Uterus (tissue), 3 donors: ENCODE measurements at regions not wholly inside any gene's neighbourhood (a gene's known extent, or its start where the extent isn't known, plus 50 kb on each side); places are given as distances from the start of the nearest gene placed in this dataset.

Source experiments
- DNase-seq, 2 donors: peaks; one replicate each; pipeline ENCODE4 v3.0.0-alpha.2; 2019 to 2020
- H3K27ac ChIP-seq, 2 donors: fragments of 200-600 bp; sonication (generic); 1 replicate in 1 of 2; 2 replicates in 1 of 2; pipeline ENCODE4 v1.5.1; 2016 to 2018
- H3K27me3 ChIP-seq, 2 donors: fragments of 200-600 bp; sonication (generic); one replicate each; pipeline ENCODE4 v1.5.1; 2018 to 2019; ENCODE audit warnings: control low read depth in 1 of 2
- H3K36me3 ChIP-seq, 2 donors: fragments of 200-600 bp; sonication (generic); one replicate each; pipeline ENCODE4 v1.5.1; 2019; ENCODE audit warnings: control low read depth in 1 of 2
- H3K4me1 ChIP-seq, 2 donors: fragments of 200-600 bp; sonication (generic); one replicate each; pipeline ENCODE4 v1.5.1; 2018 to 2019; ENCODE audit warnings: control low read depth in 1 of 2
- H3K4me3 ChIP-seq, 2 donors: fragments of 200-600 bp; sonication (generic); 1 replicate in 1 of 2; 2 replicates in 1 of 2; pipeline ENCODE4 v1.5.1; 2018 to 2019; ENCODE audit warnings: mild to moderate bottlenecking in 1 of 2
- H3K9me3 ChIP-seq, 2 donors: fragments of 200-600 bp; sonication (generic); one replicate each; pipeline ENCODE4 v1.5.1; 2019; ENCODE audit warnings: control low read depth in 1 of 2
- CTCF ChIP-seq, 4 experiments: fragments of 200-600 bp in 2 of 4; fragments of 450-650 bp in 2 of 4; sonication (generic) in 2 of 4; IDR thresholded peaks; one replicate each; pipeline ENCODE4 v1.5.1; 2016 to 2019; ENCODE audit warnings: antibody characterized with exemption in 4 of 4, mild to moderate bottlenecking in 2 of 4, moderate library complexity in 1 of 4
- POLR2A ChIP-seq, 2 donors: fragments of 450-650 bp; IDR thresholded peaks; one replicate each; pipeline ENCODE4 v1.6.1; 2016; ENCODE audit warnings: antibody characterized with exemption in 2 of 2, mild to moderate bottlenecking in 1 of 2, moderate library complexity in 1 of 2
- intact Hi-C: fragments of 100-400 bp; cut with DNase I; formaldehyde crosslinking; loops from one replicate; pipeline ENCODE4 v1.15.1; 2023; ENCODE audit warnings: low total_unique reads
- donor health status: DM: yes; HTN: yes; CAD: no.

DNA sequence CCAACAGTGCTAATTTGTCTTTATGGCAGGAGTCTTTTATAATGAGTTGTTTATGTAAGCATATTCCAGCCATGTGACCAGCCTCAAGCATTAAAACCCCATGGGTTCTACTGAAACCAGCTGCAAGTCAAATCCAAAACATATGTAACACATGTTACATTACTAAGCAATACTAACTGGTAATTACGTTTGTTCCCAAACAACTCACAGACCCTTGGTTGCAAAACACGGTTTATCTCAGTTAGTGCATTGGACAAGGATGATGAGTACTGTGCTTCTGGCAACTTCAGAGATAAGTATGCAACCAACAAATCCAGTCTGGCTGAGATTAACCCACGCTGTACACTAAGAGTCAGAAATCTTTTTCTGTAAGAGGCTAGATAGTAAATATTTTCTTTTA lies 110.1 kb upstream of the FAR2 start:
- no peaks in the 10 kb centered on the region for H3K9me3 ChIP-seq
- H3K27ac ChIP-seq: peak overlapping the region in 1 of 2 donors; percentile 79
- intact Hi-C loops: no loop called here
- no peaks in the 10 kb centered on the region for H3K27me3 ChIP-seq
- TF ChIP-seq CTCF (IDR thresholded peaks at IDR 0.05): no peak
- no peak for TF ChIP-seq POLR2A (IDR thresholded peaks at IDR 0.05)
- H3K36me3 ChIP-seq: no peaks in the 10 kb centered on the region
- H3K4me3 ChIP-seq: no peak overlapping the region
- H3K4me1 ChIP-seq: no peaks in the 10 kb centered on the region
- peak in 1 of 2 donors; percentile 28 for DNase-seq

GRCh38 chr12:29041621-29042020 lies 107.5 kb upstream of the FAR2 start:
- no peaks in the 10 kb centered on the region for H3K9me3 ChIP-seq
- TF ChIP-seq POLR2A (IDR thresholded peaks at IDR 0.05) (no peak), CTCF (IDR thresholded peaks at IDR 0.05) (no peak)
- no peaks in the 10 kb centered on the region for H3K27me3 ChIP-seq
- DNase-seq: no peak
- intact Hi-C loops: no loop called here
- H3K36me3 ChIP-seq: no peaks in the 10 kb centered on the region
- no peaks in the 10 kb centered on the region for H3K4me1 ChIP-seq
- H3K27ac ChIP-seq: peak overlapping the region; percentile 41 to 79
- no peak overlapping the region for H3K4me3 ChIP-seq

DNA sequence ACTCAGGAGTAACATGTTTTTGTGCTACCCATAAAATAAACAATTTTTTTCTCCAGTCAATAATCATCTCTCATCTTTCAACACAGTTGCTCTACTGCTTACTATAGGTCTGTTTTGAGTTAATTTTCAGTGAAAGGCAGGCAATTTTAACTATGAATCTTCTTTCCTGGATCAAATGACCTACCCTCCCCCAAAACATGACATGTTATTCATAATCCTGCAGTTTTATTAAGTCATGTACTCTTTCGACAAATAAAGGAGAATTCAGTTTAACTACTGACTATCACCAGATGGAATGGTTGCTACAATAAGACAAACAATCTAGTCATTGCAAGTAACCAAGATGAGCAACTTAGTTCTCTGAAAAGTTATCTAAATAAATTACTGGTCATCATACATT lies 106.0 kb upstream of the FAR2 start:
- H3K27me3 ChIP-seq: no peaks in the 10 kb centered on the region
- no peak overlapping the region for H3K4me3 ChIP-seq
- DNase-seq: no peak
- H3K27ac ChIP-seq: peak overlapping the region in 1 of 2 donors; percentile 79
- intact Hi-C loops: no loop called here
- H3K4me1 ChIP-seq: no peaks in the 10 kb centered on the region
- H3K9me3 ChIP-seq: no peaks in the 10 kb centered on the region
- H3K36me3 ChIP-seq: no peaks in the 10 kb centered on the region
- no peak for TF ChIP-seq POLR2A (IDR thresholded peaks at IDR 0.05)
- no peak for TF ChIP-seq CTCF (IDR thresholded peaks at IDR 0.05)

- H3K27ac ChIP-seq: no peak overlapping the region
- no peak for DNase-seq
- no peak overlapping the region for H3K4me3 ChIP-seq
- H3K9me3 ChIP-seq: no peaks in the 10 kb centered on the region
- TF ChIP-seq CTCF (IDR thresholded peaks at IDR 0.05): no peak
- TF ChIP-seq POLR2A (IDR thresholded peaks at IDR 0.05): no peak
- intact Hi-C loops: no loop called here
- no peaks in the 10 kb centered on the region for H3K4me1 ChIP-seq
- H3K27me3 ChIP-seq: no peaks in the 10 kb centered on the region
- no peaks in the 10 kb centered on the region for H3K36me3 ChIP-seq
These were observed 104.3 kb upstream of the FAR2 start for GRCh38 chr12:29044799-29045198.

DNA sequence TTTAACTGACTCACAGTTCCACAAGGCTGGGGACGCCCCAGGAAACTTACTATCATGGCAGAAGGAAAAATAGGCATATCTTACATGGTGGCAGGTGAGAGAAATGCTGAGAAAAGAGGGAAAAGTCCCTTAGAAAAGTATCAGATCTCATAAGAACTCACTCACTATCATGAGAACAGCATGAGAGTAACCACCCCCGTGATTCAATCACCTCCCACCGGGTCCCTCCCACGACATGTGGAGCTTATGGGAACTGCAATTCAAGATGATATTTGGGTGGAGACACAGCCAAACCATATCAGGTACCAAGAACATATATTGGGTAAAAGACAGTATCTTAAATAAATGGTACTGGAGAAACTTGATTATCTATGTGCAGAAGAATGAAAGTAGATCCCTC lies 100.3 kb upstream of the FAR2 start:
- H3K9me3 ChIP-seq: no peaks in the 10 kb centered on the region
- H3K4me3 ChIP-seq: no peak overlapping the region
- no peak for DNase-seq
- TF ChIP-seq POLR2A (IDR thresholded peaks at IDR 0.05) (no peak), CTCF (IDR thresholded peaks at IDR 0.05) (no peak)
- no peaks in the 10 kb centered on the region for H3K4me1 ChIP-seq
- H3K27me3 ChIP-seq: no peaks in the 10 kb centered on the region
- H3K27ac ChIP-seq: no peak overlapping the region
- H3K36me3 ChIP-seq: no peaks in the 10 kb centered on the region
- intact Hi-C loops: no loop called here
